Small intestine (tissue), 7 donors: ENCODE measurements at regions not wholly inside any gene's neighbourhood (a gene's known extent, or its start where the extent isn't known, plus 50 kb on each side); places are given as distances from the start of the nearest gene placed in this dataset.

Experiments used
- DNase-seq, 2 donors: peaks; one replicate each; pipeline versions ENCODE4 v3.0.0 to v3.0.0-alpha.2; 2013
- FAIRE-seq: peaks from 2 replicates; lab custom pipeline; 2012; peaks lifted over from hg19 to GRCh38; lab: Jason Lieb, UNC
- H3K27ac ChIP-seq, 3 donors: one replicate each; pipeline ENCODE4 v1.5.1; 2013; ENCODE audit warnings: low read length in 2 of 3, mild to moderate bottlenecking in 2 of 3, control low read depth in 1 of 3, inconsistent platforms in 1 of 3, low read depth in 1 of 3, moderate library complexity in 1 of 3
- H3K27me3 ChIP-seq, 3 donors: one replicate each; pipeline ENCODE4 v1.6.1; 2013; ENCODE audit warnings: low read length in 3 of 3, inconsistent platforms in 1 of 3; ENCODE audit not compliant: control insufficient read depth in 3 of 3, insufficient read depth in 3 of 3
- H3K36me3 ChIP-seq, 3 donors: one replicate each; pipeline ENCODE4 v1.6.1; 2013; ENCODE audit warnings: low read length in 3 of 3, inconsistent platforms in 1 of 3, low read depth in 1 of 3, mild to moderate bottlenecking in 1 of 3, moderate library complexity in 1 of 3; ENCODE audit not compliant: control insufficient read depth in 3 of 3, insufficient read depth in 2 of 3
- H3K4me1 ChIP-seq, 3 donors: one replicate each; pipeline ENCODE4 v1.6.1; 2013; ENCODE audit warnings: low read length in 2 of 3, inconsistent platforms in 1 of 3, low read depth in 1 of 3, mild to moderate bottlenecking in 1 of 3, moderate library complexity in 1 of 3; ENCODE audit not compliant: control insufficient read depth in 3 of 3, insufficient read depth in 2 of 3
- H3K4me3 ChIP-seq, 3 donors: one replicate each; pipeline ENCODE4 v1.5.1; 2013; ENCODE audit warnings: low read length in 3 of 3, control low read depth in 1 of 3, inconsistent platforms in 1 of 3, low read depth in 1 of 3, mild to moderate bottlenecking in 1 of 3, moderate library complexity in 1 of 3
- H3K9me3 ChIP-seq, 2 donors: one replicate each; pipeline ENCODE4 v1.6.1; 2013; ENCODE audit warnings: low read depth in 1 of 2, low read length in 1 of 2; ENCODE audit not compliant: control insufficient read depth in 2 of 2, insufficient read depth in 1 of 2
- WGBS, 3 donors: extraction: QIAGEN DNeasy Blood & Tissue Kit; methylation state at CpG; one replicate each; pipeline ENCODE4 v1.1.7; 2013; 5-methylcytosine and 5-hydroxymethylcytosine counted together
- donor health status: healthy with polysubstance abuse.
- donor health status: control.
- donor health status: control.
- donor health status: Bipolar disorder and iron deficiency.
- donor health status: healthy.

DNA sequence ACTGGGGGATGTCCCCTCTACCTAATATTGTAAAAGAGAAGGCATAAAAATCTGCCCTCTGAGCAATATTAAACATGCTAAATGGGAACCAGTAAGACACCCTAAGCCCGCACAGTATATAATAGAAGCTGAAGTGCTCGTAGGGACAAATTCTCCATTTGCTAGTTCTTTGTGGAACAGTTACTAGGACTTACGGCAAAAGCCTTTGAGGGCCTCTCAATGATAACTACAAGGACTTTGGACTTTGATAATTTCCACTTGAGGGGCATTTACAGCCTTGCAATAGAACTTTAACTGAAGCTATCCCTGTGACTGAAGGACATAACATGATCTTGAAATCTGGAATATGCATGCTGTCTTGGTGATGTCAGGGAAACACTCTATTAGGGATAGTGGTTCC lies 111.5 kb upstream of the IFNG-AS1 start:
- DNase-seq (peak in 1 of 2 donors; percentile 86), FAIRE-seq (no peak)
- no peak overlapping the region for H3K4me3 ChIP-seq
- H3K27me3 ChIP-seq: no peaks in the 10 kb centered on the region
- H3K27ac ChIP-seq: peak overlapping the region in 1 of 3 donors; percentile 76
- no peaks in the 10 kb centered on the region for H3K9me3 ChIP-seq
- 35 to 69% (median 54%) methylated on average over 3 of the region's 3 CpGs for WGBS, 3 donors
- H3K36me3 ChIP-seq: no peaks in the 10 kb centered on the region
- H3K4me1 ChIP-seq: peaks cover 0 to 18% (median 0%) of the 10 kb centered on the region in 3 donors

DNA sequence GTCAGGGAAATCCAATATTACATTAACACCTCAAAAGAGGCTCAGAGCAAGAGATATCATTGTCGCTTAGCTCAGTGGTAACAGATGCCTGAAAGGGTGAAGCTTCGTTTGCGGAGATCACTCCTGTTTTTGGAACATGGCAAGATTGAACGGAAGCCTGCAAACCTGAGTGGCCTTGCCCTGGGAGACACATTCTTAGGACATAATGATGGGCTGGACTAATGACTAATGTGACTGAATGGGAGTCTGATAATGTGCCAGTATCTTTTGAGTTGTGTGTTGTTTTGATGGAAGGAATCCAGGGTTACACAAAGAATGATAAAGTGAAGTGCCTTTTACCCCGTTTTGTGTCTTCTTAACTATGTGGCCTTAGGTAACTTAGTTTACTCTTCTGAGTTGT lies 109.3 kb upstream of the IFNG-AS1 start:
- WGBS, 3 donors: 74 to 87% (median 86%) methylated on average over 5 of the region's 5 CpGs
- DNase-seq: no peak
- H3K27me3 ChIP-seq: no peaks in the 10 kb centered on the region
- peaks cover 0 to 18% (median 0%) of the 10 kb centered on the region in 3 donors for H3K4me1 ChIP-seq
- no peaks in the 10 kb centered on the region for H3K36me3 ChIP-seq
- no peak for FAIRE-seq
- H3K27ac ChIP-seq: no peak overlapping the region
- no peak overlapping the region for H3K4me3 ChIP-seq
- no peaks in the 10 kb centered on the region for H3K9me3 ChIP-seq

DNA sequence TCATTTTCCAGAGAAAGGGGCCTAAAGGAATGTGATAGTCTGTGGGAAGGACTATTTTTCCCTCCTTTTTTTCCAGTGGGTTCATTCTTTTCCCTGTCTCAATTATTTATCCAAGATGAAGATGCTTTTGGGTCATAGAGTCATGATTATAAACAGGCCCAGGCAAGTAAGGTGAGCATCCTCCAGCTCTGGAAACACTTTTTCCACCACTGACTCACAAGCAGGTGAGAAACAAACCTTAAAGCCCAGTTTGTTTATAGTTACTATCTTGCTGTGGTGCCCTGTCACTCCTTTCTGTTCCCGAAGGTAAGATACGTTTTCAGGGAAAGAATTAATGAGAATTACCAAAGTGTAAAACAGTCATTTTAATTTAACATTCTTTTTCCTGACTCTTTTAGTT lies 107.7 kb upstream of the IFNG-AS1 start:
- peaks cover 0 to 18% (median 0%) of the 10 kb centered on the region in 3 donors for H3K4me1 ChIP-seq
- FAIRE-seq: no peak
- no peaks in the 10 kb centered on the region for H3K9me3 ChIP-seq
- WGBS, 3 donors: 78 to 88% (median 82%) methylated on average over 2 of the region's 2 CpGs
- H3K4me3 ChIP-seq: no peak overlapping the region
- no peak overlapping the region for H3K27ac ChIP-seq
- no peaks in the 10 kb centered on the region for H3K27me3 ChIP-seq
- DNase-seq: no peak
- H3K36me3 ChIP-seq: no peaks in the 10 kb centered on the region

DNA sequence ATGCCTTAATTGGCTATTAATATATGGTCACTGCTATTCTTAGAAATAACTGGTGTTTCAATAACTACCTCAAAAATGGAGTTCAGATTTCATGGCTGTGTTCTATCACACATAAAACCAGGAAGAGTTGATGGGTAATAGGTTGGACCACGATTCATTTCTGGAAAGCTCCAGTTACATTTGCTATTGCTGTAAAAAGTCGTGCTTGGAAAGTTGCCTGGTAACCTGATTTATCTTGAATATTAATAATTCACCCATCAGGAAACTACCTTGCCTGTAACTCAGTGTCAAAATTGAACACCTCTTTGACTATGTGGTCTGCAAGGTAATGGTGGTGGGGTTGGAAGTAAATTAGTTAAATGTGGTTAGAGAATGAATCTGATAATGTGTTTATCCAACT lies 104.7 kb upstream of the IFNG-AS1 start:
- H3K9me3 ChIP-seq: no peaks in the 10 kb centered on the region
- no peak for DNase-seq
- no peak overlapping the region for H3K27ac ChIP-seq
- WGBS, 3 donors: 8 to 30% (median 8%) methylated on average over 2 of the region's 2 CpGs
- H3K4me3 ChIP-seq: no peak overlapping the region
- FAIRE-seq: no peak
- H3K36me3 ChIP-seq: no peaks in the 10 kb centered on the region
- H3K4me1 ChIP-seq: peaks cover 0 to 7% (median 0%) of the 10 kb centered on the region in 3 donors
- no peaks in the 10 kb centered on the region for H3K27me3 ChIP-seq

DNA sequence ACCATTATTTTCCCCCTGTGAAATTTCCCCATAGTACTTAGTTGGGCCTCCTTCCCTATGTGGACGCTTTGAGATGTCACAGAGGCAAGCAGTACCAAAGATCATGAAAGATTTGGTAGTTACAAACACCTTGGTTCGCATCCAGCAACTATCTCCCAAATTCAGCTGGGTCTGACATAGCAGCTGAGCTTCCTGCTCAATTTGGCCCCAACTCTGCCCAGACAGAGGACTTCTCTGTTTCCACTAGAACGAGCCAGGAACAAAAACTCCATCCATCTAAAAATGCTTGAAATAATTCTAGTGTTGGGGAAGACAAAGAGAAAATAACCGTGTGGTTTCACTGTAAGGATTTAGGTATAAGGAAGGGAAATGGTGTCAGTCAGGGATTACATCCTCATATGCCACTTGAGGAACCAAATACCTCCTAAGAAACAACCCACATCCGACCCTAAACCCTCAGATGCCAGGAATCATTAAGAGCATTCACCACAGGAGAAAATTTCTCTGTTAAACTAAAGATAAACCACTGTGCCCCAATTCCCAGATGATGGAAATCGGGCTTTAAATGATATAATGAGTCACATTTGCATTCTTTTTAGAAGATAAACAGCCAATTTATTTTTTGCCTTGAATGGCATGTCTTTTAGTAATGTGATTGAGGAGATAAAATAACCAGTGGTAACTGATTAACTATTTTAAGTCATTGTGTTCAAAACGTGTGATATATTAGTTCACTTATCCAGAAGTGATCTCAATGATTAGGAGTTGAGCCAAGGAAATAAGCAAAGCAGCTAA lies 103.7 kb upstream of the IFNG-AS1 start:
- no peak overlapping the region for H3K4me3 ChIP-seq
- no peak for FAIRE-seq
- DNase-seq: no peak

DNA sequence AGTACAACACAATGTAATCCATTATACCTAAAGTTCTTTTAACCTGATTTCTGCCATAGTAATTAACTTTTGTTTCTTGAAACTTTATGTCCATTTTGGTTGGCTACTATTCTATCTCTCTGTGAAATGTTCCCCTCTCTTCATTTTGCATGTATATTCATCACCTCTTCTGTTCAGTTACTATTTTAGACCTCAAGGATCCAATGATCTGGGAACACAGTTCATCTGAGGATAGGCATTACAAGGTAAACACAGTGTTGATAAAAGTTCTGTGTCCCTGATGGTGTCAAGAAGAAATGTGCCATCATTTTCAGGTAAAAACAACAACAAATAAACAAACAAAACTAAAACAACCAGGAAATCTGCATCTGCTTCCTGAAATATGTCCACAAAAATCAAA lies 102.2 kb upstream of the IFNG-AS1 start:
- Histone ChIP-seq H3K4me3 (no peak overlapping the region), H3K4me1 (peaks cover 0 to 17% (median 0%) of the 10 kb centered on the region in 3 donors), H3K27me3 (no peaks in the 10 kb centered on the region), H3K36me3 (no peaks in the 10 kb centered on the region), H3K27ac (no peak overlapping the region), H3K9me3 (no peaks in the 10 kb centered on the region)
- FAIRE-seq: no peak
- no peak for DNase-seq

More for the DNA sequence above, 103.7 kb upstream of the IFNG-AS1 start:
- no peaks in the 10 kb centered on the region for H3K9me3 ChIP-seq
- H3K36me3 ChIP-seq: no peaks in the 10 kb centered on the region
- 51 to 60% (median 60%) methylated on average over 7 of the region's 7 CpGs for WGBS, 3 donors
- H3K4me1 ChIP-seq: peaks cover 0 to 7% (median 0%) of the 10 kb centered on the region in 3 donors
- H3K27me3 ChIP-seq: no peaks in the 10 kb centered on the region
- no peak overlapping the region for H3K27ac ChIP-seq

DNA sequence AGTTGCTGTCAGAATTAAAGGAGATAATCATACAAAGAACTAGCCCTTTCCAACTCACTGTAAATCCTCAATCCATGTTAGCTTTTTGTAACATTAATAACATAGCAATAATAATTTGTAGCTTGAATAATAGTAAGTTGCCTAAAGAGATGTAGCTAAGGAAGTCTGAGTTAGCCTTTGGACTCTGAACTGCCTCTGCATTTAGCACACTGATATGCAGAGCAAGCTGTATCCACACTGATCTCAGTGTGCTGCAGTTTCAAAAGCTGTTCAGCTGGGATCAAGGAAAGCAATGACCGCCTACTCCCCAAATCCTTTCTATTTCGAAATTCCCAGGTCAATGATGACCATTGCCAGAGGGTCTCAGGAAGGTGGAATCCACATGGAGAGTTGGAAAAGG lies 99.3 kb upstream of the IFNG-AS1 start:
- 15 to 56% (median 30%) methylated on average over 2 of the region's 2 CpGs for WGBS, 3 donors
- Histone ChIP-seq H3K36me3 (no peaks in the 10 kb centered on the region), H3K4me1 (peaks cover 0 to 17% (median 0%) of the 10 kb centered on the region in 3 donors), H3K27me3 (no peaks in the 10 kb centered on the region), H3K9me3 (no peaks in the 10 kb centered on the region), H3K27ac (no peak overlapping the region), H3K4me3 (no peak overlapping the region)
- no peak for FAIRE-seq
- DNase-seq: peak; percentile 77 to 78

DNA sequence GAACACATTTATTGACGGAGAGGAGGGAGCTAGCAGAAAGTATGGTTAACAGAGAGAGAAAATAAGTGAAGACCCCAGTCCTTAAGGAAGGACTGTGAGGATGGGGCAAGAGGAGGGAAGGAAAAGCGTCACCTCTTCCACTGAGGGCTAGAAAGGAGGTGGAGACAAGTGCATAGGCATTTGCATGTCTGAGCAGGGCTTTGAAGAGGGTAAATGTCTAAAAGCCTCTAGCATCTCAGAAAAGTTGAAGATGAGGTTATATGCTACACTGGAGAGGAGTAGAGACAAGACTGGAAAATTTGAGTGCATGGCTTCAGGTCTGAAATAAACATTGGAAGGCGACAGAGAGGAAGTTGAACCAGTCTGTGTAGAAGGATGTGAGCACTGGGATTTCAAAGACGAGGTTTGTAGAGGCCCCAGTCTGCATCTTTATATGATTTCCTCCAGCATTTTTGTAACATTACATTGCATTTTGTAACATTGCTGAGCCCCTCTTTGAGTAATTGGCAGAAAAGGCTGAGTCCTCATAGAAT lies 98.5 kb upstream of the IFNG-AS1 start:
- DNase-seq: no peak

More for the DNA sequence above, 98.5 kb upstream of the IFNG-AS1 start:
- Histone ChIP-seq H3K9me3 (no peaks in the 10 kb centered on the region), H3K4me1 (peaks cover 0 to 17% (median 0%) of the 10 kb centered on the region in 3 donors), H3K36me3 (no peaks in the 10 kb centered on the region), H3K27ac (no peak overlapping the region), H3K27me3 (no peaks in the 10 kb centered on the region), H3K4me3 (no peak overlapping the region)
- 66 to 79% (median 75%) methylated on average over 4 of the region's 4 CpGs for WGBS, 3 donors
- no peak for FAIRE-seq
